Astrocyte of the cerebellum (primary cell): ENCODE measurements at regions not wholly inside any gene's neighbourhood (a gene's known extent, or its start where the extent isn't known, plus 50 kb on each side); places are given as distances from the start of the nearest gene placed in this dataset.

Experiments
- DNase-seq: peaks from one replicate; pipeline ENCODE4 v3.0.0-alpha.2; 2011; ENCODE audit warnings: low read depth
- H3K4me3 ChIP-seq: 2 replicates; pipeline ENCODE4 v1.5.1; 2011; ENCODE audit warnings: mild to moderate bottlenecking, low read depth, low read length, moderate library complexity
- CTCF ChIP-seq: IDR thresholded peaks from 2 replicates; pipeline ENCODE4 v1.5.1; 2012; ENCODE audit warnings: low read length, low read depth, moderate library complexity, mild to moderate bottlenecking; ENCODE audit errors: missing control alignments
- in situ Hi-C: cut with HindIII; loops from 2 replicates; pipeline ENCODE4 v1.10.0; 2017; ENCODE audit warnings: low sequenced_read_pairs

- DNase-seq = no peak
- no peak overlapping the region for H3K4me3 ChIP-seq
- in situ Hi-C loops = no loop called here
- no peak for TF ChIP-seq CTCF
These were observed 473.9 kb upstream of the CYLC2 start for GRCh38 chr9:102521097-102521755.

GRCh38 chr9:102519423-102519822, 475.7 kb upstream of the CYLC2 start:
- H3K4me3 ChIP-seq = no peak overlapping the region
- no peak for DNase-seq
- TF ChIP-seq CTCF = no peak
- in situ Hi-C loops = no loop called here

GRCh38 chr9:102518324-102518723, 476.8 kb upstream of the CYLC2 start:
- no peak overlapping the region for H3K4me3 ChIP-seq
- DNase-seq = no peak
- TF ChIP-seq CTCF = no peak
- in situ Hi-C loops = no loop called here

GRCh38 chr9:102514541-102514940, 480.6 kb upstream of the CYLC2 start:
- DNase-seq = no peak
- in situ Hi-C loops = no loop called here
- no peak for TF ChIP-seq CTCF
- no peak overlapping the region for H3K4me3 ChIP-seq

- in situ Hi-C loops = no loop called here
- no peak for TF ChIP-seq CTCF
- H3K4me3 ChIP-seq = no peak overlapping the region
- no peak for DNase-seq
These were observed 488.0 kb upstream of the CYLC2 start for GRCh38 chr9:102507044-102507687.

- no peak overlapping the region for H3K4me3 ChIP-seq
- DNase-seq = no peak
- no peak for TF ChIP-seq CTCF
- in situ Hi-C loops = no loop called here
These were observed 488.7 kb upstream of the CYLC2 start for GRCh38 chr9:102506406-102506805.
